ENCODE measurements at regions not wholly inside any gene's neighbourhood (a gene's known extent, or its start where the extent isn't known, plus 50 kb on each side); places are given as distances from the start of the nearest gene placed in this dataset.
A peak's percentile ranks its signal among the peaks of the same experiment; 100 is the strongest.

DNA sequence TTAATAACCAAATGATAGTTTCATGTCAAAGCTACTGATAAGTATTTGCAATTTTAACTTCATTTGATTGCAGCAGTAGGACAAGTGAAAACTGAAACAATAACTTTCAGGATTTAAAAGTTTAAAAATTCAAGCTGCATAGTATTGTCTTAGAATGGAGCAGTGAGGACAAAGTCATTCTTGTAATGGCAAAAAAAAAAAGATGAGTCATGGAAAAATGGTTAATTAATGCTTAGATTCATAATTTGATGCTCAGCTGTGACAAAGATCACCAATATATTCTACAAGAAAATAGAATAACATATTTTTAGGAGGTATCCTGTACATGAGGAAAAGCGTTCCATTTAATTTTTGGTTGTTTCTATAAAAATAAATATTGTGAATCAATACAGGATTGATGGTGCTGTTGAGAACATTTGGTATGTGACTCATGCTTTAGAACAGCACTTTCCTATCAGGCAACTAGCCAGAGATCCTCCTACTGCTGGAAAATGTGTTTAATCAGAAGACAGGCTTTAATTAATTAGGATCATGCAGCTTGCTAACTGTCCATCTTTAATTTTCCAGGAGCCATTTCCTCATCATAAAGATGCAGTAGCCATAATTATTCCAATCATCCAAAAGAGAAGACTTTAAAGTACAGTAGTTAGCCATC is 239.0 kb upstream of the MMADHC start:
- peak; percentile 51 for DNase-seq

DNA sequence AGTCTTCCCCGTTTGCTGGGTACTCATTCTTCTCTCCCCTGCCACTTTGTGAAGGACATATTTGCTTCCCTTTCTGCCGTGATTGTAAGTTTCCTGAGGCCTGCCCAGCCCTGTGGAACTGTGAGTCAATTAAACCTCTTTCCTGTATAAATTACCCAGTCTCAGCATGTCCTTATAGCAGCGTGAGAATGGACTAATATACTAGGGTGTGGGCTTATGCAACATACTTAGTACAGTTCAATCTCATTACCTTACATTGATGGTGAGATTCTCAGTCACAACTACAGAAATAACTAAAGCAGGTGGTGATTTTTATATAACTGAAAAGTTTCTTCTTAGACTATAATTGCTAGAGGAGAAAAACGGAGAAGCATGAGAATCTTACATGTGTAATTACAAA is 237.9 kb upstream of the MMADHC start:
- no peak for DNase-seq

DNA sequence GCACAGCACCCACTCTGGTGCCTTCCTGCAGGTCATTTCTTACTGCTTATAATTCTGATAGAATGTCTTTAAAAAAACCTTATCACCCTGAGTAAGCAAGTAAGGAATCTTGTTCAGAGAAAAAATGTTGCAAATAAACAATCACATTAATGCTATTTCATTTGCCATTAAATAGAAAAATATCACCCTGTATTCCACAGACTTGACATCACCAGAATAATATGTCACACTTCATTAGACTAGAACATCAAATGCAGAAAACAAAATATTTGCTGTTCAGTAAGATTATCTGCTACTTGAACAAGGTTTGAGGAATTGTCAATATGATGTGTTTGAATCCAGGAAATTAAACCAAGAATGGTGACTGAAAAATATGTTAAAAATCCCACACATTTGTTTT is 236.6 kb upstream of the MMADHC start:
- no peak for DNase-seq

DNA sequence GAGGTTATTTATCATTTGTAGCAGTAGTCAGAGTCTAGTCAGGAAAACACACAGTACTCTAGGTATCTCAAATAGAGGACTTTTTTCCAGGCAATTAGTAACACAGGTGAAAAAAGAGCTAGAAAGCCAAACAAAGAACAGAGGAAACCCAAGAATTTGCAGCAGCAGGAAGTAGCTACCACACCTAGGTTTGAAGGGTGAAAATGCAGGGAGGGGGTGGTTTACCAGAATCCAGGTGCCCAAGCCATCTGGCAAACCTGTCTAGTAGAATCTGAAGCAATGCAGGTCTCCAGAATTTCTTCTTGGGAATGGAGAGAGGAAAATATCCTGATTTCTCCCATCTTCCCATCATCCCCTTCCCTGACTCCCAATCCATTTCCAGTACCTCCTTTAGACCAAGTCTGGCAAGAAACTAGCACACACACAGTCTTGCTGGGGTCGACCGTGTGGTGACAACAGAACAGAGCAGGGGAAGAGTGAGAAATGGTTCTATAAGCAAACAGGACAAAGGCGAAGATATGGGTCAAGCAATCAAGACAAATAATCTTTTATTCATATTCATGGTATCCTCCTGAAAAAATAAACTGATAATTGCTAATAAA is 231.9 kb upstream of the MMADHC start:
- DNase-seq: no peak

DNA sequence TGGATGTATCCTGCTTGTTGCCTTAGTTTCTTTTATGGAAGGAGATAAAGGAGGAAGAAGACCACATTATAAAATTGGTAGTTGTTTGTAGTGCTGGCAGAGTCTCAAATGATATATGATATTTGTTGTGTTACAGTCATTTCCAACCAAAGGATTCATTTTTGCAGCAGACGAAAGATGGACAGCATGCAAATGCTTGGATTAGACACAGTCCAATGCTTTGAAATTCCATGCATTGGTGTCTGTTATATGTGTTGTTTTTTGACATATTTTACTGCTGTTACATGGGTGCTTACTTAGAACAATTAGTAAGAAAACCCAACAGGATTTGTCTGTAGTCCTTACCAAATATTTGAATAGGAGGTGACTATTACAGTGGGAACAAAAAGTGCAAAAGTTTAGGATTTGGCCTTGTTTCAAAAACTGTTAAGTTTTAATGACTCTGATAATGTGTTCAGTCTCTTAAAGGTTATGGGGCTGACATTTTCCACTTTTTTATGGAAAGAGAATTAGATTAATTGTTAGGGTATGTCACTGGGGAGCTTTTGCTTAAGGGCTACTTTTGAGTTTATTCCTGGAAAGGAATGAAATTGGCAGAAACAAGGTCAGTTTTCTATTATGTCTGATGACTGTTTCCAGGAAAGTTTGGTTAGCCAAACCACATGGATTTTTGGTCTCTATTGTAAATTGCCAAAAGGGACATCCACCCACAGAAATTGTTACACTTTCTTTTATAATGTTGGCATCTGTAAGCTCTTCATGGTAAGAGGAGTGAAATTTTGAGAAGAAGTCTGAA is 229.4 kb upstream of the MMADHC start:
- peak; percentile 30 for DNase-seq

DNA sequence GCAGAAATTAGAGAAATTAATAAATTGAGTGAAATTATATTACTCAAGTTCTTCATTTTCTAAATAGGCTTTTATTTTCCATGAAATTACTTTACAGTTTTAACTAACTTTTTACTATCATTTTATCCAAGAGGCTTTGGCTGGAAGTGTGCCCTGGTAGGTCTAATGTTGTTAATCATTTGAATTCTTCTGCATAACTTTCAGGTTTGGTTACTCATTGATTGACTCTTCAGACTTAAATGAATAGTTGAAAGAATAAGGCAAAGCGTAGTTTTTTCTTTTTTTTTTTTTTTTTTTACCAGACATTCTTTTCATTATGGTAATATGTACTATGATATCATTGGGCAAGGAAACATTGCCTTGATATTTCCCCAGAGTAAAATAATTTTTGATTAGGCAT is 228.4 kb upstream of the MMADHC start:
- no peak for DNase-seq

DNA sequence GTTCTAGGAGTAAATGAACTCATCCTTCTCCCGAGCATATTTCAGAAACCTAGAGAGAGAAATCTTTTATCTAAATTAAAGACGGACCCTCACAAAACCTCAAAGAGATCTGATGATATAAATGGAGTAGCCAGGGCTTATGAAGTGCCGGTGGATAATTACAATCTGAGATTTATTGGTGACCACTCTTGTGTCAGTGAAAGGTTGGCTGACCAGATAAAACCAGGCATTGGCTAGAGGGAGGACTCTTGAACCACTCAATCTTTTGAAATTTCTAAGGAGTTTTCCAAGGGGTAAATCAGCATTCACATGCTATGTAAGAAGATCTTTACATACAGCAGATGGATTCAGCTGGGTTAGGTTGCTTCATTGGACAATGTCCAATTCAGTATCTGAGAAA is 227.3 kb upstream of the MMADHC start:
- no peak for DNase-seq

DNA sequence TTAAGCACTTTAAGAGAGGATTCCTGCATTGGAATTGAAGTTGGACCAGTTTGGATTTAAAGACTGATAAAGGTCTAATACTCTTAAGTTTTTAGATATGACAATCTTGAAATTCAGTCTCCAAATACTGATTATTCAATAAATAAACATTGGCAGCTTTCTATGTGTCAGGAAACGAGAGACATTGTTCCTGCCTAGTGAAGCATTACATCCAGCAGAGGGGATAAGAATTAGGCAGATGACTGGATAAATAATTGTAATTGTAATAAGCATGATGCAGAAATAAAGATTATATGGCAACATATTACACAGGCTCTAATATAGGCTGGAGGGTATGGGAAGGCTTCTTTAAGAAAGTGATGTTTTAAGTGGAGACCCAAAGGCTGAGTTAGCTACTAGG is 226.5 kb upstream of the MMADHC start:
- no peak for DNase-seq

DNA sequence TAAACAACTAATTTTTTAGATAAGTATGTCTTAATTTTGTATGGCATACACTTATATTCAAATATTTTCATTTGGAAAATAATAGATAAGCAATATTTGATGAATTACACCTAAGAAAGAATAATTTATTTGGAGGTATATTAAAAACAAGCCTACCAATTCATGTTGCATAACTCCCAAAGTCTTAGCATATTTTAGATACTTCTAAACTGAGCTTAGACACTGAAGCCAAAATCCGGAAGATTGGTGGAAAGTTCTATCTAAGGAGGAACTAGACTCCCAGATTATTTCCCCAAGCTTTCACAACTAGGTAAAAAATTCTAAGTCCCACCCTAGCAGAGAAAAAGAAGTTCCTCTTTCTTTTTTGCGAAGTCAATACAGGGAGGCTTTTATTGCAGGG is 221.0 kb upstream of the MMADHC start:
- DNase-seq: peak; percentile 20

DNA sequence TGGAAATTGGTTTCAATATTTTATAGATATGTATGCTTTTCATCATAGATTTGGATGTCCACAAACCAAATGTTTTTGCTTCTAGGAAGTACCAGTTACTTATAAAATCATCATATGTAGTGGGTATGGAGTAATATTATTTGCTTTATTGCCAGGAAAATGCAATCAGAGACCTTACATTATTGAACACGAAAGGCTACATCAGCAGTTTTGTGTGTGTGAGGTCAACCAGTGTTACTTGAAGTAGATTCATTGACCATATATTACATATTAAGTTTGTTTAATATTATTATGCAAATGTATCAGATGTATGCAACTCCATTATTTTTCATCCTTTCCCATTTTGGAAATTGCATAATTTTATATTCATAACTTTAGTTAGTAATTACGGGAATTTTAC is 219.1 kb upstream of the MMADHC start:
- DNase-seq: no peak

DNA sequence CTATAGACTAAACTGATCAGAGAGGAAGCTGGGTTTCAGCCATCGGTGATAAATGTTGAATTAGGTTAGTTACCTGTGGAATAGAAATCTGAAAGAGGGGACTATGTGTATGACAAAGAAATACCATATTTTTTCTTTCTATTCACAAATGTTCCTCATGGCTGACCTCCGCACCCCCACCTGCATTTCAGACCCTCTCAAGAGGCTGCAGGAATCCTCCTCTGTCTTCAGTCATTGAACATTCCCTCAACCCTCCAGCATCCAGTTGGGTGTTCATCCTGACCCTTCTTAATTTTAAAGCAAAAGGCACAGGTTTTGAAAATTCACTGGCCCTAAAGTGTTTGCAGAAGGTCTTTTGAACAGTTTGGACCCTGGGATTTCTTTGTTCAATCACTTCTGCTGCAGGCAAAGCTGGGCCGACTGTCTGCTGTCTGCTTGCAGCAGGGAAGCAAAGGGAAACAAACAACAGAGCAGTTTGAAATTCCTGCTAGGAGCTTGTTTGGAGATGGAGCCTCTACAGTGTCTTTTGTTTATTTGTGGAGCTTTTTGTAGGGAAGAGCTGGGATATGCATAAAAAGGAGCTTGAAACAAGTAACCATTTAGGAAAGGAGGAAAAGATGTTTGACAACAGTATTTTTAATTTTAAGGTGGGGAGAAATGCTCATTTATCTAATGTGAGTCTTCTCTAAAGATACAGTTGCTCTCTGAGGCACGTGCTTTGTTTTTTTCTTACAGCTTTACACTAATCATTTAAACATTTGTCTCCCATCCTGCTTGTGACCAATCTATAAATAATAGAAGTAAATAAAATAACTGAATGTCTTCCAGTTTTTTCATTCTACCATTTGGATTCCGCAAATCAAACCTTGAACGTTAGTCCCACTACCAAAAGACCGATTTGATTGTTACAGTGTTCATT is 213.3 kb upstream of the MMADHC start:
- no peak for DNase-seq

DNA sequence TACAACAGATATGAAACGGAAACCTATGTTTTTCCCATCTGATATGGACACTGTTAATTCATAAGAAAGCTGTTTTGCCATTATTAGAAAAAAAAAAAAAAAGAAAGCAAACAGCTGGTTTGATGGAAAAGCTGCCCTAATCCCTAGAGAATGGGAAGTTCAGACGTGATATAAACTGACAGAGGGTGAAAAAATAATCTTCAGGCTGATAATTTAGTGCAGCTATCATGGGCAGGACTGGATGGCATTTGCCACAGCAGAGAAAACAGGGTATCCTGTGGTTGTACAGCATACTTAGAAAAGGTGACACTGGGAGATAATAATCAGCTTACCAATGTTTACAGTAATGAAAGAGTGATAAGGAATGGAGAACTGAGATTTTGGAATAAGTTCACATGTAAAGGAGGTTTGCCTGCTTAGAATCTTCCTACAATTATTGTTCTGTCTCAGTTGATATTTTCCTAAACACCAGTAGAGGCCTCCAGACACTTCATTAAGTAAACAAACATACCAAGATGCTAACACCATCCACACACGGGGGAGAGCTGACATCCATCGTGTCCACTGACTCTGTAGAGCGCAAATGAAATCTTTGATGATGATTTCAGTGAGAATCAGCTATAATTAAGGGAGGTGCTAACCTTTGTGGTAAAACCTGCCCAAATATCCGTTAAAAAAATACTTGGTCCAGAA is 211.6 kb upstream of the MMADHC start:
- DNase-seq: peak; percentile 45

DNA sequence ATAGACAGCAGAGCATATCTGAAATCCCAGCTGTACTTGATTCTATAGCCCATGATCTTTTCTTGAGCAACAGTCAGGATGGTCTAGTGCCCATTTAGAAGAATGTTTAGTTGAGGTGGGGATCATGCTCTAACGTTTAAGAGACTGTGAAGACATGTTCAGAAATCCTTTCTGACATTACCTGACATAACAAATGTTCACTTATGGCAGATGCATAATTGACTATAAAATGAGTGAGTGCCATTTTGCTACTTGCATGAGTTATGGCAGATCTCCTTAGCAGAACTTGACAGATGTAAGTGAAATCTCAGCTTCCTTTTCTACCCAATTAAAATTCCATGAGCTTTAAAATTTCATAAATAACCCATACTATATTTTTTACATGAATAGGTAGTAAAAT is 209.5 kb upstream of the MMADHC start:
- no peak for DNase-seq

DNA sequence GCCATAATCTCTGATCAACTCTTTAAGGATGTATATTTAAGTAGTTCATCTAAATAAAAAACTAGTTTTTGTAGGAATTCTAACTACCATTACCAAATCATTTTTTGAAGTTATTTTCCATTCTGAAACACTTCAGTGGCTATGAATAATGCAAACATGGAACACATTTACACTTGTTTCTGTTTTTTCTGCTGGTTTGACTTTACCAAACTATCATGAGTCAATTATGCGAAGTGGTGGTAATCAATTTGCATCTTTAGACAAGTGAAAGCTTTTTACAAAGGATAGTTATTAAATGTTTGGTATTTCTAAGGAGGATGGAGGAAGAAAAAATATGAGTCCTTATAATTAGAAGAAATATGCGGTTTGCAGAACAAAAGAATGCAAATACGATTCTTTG is 202.0 kb upstream of the MMADHC start:
- DNase-seq: no peak

DNA sequence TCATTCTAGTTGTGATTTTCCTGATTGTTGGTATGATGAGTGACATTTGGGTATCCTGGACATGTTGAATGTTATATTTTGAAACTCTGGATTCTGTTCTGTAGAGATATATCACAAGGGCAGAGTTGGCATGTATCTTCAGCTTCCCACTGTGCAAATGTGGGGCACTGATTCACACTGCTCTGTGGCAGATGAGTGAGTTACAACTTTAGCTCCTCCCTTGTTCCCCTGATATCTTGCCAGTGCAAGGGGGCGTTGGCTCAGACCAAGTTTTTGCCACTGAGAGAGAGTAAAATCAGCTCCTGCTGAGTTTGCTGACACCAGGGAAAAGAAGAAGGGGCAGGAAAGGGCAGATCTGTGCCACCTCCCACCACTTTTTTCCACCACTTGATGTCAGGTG is 199.6 kb upstream of the MMADHC start:
- DNase-seq: no peak

DNA sequence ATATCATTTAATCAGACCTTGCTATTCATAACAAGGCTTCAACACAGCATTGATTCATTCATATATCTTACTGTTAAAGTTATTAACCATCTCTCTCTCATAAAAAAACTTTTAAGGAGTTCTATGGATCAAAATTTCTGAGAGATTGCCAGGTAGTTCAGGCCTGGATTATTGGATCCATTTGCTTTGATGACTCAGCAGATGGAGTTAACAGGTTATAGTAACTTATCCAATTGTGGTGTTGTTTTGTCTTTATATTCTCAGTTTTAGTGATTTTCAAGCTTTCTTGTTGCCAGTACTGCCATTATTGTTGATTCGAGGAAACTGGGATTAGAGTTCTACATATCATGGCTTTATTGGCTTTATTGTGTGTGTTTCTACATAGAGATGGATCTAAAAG is 195.7 kb upstream of the MMADHC start:
- DNase-seq: no peak

DNA sequence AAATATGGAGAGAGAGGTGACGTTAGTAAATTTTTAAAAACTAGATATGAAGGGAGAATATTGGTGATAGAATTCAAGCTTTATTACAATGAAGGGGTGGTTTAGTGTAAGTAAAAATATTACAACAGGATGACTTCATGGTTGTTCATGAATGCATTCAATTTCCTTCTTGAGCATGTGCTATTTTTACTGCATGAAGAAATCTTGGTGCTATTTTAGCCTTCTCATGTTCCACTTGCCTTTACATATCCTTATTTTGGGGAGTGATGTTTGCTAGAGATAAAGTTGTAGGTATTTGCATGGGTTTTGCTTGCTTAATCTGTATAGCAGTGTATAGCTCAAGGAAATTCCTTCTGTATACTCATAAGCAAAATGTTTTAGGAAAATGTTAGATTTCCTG is 195.0 kb upstream of the MMADHC start:
- peak; percentile 10 for DNase-seq

DNA sequence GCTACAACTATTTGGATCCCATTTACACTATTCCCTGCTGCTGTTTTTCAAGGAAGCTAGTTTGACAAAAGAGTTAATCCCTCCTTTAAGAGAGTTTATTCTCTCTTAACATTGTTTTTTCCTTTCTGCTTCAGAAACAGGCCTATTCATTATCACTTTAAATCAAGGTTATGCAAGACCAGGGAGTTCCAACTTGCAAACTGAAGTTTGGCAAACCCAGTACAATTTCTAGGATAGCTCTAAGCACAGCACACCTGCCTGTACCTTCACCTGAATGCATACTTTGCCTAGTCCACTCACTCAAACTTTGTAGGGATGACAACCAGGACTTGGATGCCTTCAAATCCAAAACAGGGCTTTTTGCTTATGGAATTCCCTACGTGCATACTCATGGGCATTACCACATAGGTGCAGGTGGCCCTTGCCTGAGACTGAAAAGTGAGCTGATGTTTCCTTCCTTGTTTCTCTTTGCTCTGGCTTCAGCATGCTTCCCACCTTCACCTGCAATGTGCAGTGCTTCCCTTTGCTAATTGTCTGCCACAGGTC is 193.8 kb upstream of the MMADHC start:
- DNase-seq: no peak

DNA sequence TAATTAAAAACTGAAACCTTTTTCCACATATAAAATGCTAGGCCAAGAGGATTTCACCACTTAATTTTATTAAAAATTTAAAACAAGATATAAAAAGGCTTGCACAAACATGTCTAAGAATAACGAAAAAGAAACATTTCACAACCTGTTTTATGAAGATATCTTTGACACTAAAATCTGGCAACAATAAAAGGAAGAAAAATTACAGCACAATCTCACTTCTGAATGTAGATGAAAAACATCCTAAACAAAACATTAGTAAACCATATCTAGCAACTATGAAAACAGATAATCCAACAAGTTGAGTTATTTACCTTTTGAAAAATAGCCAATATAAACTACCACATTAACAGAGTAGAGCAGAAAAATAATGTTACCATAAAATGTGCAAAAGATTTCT is 185.4 kb upstream of the MMADHC start:
- no peak for DNase-seq

DNA sequence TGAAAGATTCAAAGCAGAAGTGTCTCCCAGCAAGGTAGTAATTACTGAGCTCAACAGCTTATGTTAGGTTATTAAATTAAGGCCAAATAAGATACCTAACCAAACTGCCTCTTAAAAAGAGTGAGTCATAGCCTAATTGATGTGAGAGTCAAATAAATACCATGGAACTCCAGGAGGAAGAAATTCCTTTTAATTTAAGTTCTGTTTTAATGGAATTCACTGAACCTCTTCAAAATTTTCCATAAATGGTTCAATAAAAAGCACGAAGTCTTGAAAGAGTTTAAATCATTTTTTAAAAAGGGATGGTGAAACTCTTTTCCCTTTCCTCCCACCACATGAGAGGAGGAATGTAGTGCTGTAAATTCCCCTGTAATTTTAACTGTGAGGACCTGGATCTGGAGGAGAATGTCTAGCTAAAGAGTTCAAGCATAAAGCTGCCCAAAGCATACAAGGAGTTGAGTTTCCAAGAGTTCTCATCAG is 180.8 kb upstream of the MMADHC start:
- DNase-seq: peak; percentile 68

DNA sequence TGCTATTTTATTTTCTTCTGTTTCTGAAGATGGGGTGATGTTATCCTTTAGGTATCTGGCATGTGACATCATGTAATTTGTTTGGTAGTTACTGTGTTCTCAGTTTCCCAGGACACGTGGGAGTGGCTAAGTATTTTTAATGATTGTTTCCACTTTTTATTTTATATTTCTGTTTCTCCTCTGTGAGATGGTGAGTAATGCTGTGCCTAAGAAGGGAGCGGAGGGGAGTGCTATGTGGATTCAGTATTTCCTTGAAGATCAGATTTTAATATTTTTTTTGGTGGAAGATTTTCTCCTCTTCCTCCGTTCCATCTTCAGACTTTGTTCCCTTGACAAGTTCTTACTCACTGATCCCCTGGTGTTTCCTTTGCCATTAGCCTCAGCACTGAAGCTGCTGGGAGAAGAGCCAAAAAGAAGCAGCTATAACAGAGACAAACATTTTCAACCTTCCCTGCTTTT is 180.0 kb upstream of the MMADHC start:
- peak; percentile 64 for DNase-seq

DNA sequence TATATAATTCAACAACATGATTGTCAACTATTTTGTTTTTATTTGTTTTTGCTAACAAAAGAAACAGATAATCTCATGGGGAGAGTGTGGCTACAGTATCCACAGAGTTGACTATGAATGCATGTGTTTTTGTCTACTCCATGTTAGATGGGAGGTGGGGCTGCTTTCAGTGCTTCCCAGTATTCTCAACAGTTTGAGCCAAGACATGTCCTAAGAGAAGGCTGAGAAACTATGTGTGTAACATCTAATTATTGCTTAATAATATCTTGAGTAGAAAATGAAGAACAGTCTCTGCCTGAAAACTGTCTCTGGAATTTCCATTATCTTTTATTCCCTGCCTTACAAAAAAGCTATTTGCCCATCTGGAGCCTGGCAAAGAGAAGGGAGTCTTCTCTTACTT is 178.8 kb upstream of the MMADHC start:
- no peak for DNase-seq

Measured in fibroblast of skin of right quadriceps (primary cell).